GM12892 (cell line): ENCODE measurements at regions not wholly inside any gene's neighbourhood (a gene's known extent, or its start where the extent isn't known, plus 50 kb on each side); places are given as distances from the start of the nearest gene placed in this dataset.

Experiments used
- POLR2A ChIP-seq: IDR thresholded peaks from 2 replicates; pipeline ENCODE4 v1.6.1; 2011; ENCODE audit warnings: low read depth, low read length, control low read depth
- POLR2AphosphoS5 ChIP-seq: IDR thresholded peaks from 2 replicates; pipeline ENCODE4 v1.6.1; 2011; ENCODE audit warnings: low read depth, low read length, control low read depth
- TAF1 ChIP-seq: IDR thresholded peaks from 2 replicates; pipeline ENCODE4 v1.6.1; 2011; ENCODE audit warnings: low read depth, mild to moderate bottlenecking, control low read depth, low read length, borderline replicate concordance

- TF ChIP-seq POLR2AphosphoS5 = no peak
- TF ChIP-seq TAF1 = no peak
- no peak for TF ChIP-seq POLR2A
These were observed 94.1 kb downstream of the FGF18 start for GRCh38 chr5:171513591-171513990.
